Neural progenitor cell (in vitro differentiated cells): ENCODE measurements at regions not wholly inside any gene's neighbourhood (a gene's known extent, or its start where the extent isn't known, plus 50 kb on each side); places are given as distances from the start of the nearest gene placed in this dataset.

Source experiments
- EZH2 ChIP-seq: fragments of 200-600 bp; sonication (generic); IDR thresholded peaks from 2 replicates; pipeline ENCODE4 v1.6.1; 2017; ENCODE audit warnings: antibody characterized with exemption, mild to moderate bottlenecking, moderate library complexity
- EZH2phosphoT487 ChIP-seq: fragments of 200-600 bp; sonication (generic); IDR thresholded peaks from 2 replicates; pipeline ENCODE4 v1.6.1; 2017; ENCODE audit warnings: antibody characterized with exemption
- TF ChIP-seq, protein P1 (sequence below): fragments of 200-600 bp; sonication (generic); IDR thresholded peaks from 2 replicates; pipeline ENCODE4 v1.5.1; 2017; ENCODE audit warnings: antibody characterized with exemption, mild to moderate bottlenecking

GRCh38 chr6:150470131-150470530 is 101.3 kb downstream of the IYD start:
- TF ChIP-seq, protein P1, sequence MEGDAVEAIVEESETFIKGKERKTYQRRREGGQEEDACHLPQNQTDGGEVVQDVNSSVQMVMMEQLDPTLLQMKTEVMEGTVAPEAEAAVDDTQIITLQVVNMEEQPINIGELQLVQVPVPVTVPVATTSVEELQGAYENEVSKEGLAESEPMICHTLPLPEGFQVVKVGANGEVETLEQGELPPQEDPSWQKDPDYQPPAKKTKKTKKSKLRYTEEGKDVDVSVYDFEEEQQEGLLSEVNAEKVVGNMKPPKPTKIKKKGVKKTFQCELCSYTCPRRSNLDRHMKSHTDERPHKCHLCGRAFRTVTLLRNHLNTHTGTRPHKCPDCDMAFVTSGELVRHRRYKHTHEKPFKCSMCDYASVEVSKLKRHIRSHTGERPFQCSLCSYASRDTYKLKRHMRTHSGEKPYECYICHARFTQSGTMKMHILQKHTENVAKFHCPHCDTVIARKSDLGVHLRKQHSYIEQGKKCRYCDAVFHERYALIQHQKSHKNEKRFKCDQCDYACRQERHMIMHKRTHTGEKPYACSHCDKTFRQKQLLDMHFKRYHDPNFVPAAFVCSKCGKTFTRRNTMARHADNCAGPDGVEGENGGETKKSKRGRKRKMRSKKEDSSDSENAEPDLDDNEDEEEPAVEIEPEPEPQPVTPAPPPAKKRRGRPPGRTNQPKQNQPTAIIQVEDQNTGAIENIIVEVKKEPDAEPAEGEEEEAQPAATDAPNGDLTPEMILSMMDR = no peak
- TF ChIP-seq EZH2 = no peak
- no peak for TF ChIP-seq EZH2phosphoT487
